ENCODE measurements at regions not wholly inside any gene's neighbourhood (a gene's known extent, or its start where the extent isn't known, plus 50 kb on each side); places are given as distances from the start of the nearest gene placed in this dataset.

GRCh38 chr1:101290922-101291561 is 54.2 kb downstream of the S1PR1 start:
- TF ChIP-seq, protein P1, sequence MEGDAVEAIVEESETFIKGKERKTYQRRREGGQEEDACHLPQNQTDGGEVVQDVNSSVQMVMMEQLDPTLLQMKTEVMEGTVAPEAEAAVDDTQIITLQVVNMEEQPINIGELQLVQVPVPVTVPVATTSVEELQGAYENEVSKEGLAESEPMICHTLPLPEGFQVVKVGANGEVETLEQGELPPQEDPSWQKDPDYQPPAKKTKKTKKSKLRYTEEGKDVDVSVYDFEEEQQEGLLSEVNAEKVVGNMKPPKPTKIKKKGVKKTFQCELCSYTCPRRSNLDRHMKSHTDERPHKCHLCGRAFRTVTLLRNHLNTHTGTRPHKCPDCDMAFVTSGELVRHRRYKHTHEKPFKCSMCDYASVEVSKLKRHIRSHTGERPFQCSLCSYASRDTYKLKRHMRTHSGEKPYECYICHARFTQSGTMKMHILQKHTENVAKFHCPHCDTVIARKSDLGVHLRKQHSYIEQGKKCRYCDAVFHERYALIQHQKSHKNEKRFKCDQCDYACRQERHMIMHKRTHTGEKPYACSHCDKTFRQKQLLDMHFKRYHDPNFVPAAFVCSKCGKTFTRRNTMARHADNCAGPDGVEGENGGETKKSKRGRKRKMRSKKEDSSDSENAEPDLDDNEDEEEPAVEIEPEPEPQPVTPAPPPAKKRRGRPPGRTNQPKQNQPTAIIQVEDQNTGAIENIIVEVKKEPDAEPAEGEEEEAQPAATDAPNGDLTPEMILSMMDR (IDR thresholded peaks at IDR 0.05; ENCODE audit: control insufficient read depth, insufficient read depth, low read depth, low read length, missing control alignments): no peak
- H3K4me3 ChIP-seq (ENCODE audit: control insufficient read depth, low read depth, low read length): no peak overlapping the region
- DNase-seq (ENCODE audit: low read depth): no peak

- TF ChIP-seq, protein P1 (IDR thresholded peaks at IDR 0.05; ENCODE audit: control insufficient read depth, insufficient read depth, low read depth, low read length, missing control alignments): no peak
- H3K4me3 ChIP-seq (ENCODE audit: control insufficient read depth, low read depth, low read length): no peak overlapping the region
- DNase-seq (ENCODE audit: low read depth): peak; percentile 71
These were observed 55.0 kb downstream of the S1PR1 start for GRCh38 chr1:101291562-101292380.

- TF ChIP-seq, protein P1 (IDR thresholded peaks at IDR 0.05; ENCODE audit: control insufficient read depth, insufficient read depth, low read depth, low read length, missing control alignments): no peak
- H3K4me3 ChIP-seq (ENCODE audit: control insufficient read depth, low read depth, low read length): no peak overlapping the region
- DNase-seq (ENCODE audit: low read depth): peak; percentile 63
These were observed 56.7 kb downstream of the S1PR1 start for GRCh38 chr1:101293461-101294051.

- DNase-seq (ENCODE audit: low read depth): no peak
- TF ChIP-seq, protein P1 (IDR thresholded peaks at IDR 0.05; ENCODE audit: control insufficient read depth, insufficient read depth, low read depth, low read length, missing control alignments): no peak
- no peak overlapping the region for H3K4me3 ChIP-seq (ENCODE audit: control insufficient read depth, low read depth, low read length)
These were observed 58.4 kb downstream of the S1PR1 start for GRCh38 chr1:101295209-101295608.

DNA sequence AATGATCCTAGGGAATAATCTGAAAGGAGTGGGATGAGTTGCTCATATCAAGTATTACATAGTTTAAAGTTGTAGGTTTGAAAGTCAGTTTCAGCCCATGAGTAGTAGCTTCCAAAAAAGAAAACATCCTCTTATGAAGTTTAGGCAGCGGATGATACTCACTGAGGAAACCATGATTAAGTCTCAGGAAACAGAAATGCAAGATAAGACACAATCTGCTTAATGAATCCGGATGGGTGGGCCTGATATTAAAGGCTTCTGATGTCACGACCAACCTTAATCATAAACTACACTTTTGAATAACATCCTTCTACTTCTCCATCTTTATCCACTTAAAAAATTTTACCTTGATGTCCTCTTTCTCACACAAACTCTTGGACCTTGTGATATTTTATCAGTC is 61.8 kb downstream of the S1PR1 start:
- TF ChIP-seq, protein P1 (IDR thresholded peaks at IDR 0.05; ENCODE audit: control insufficient read depth, insufficient read depth, low read depth, low read length, missing control alignments): no peak
- no peak for DNase-seq (ENCODE audit: low read depth)
- no peak overlapping the region for H3K4me3 ChIP-seq (ENCODE audit: control insufficient read depth, low read depth, low read length)

- TF ChIP-seq, protein P1 (IDR thresholded peaks at IDR 0.05; ENCODE audit: control insufficient read depth, insufficient read depth, low read depth, low read length, missing control alignments): no peak
These were observed 62.3 kb downstream of the S1PR1 start for GRCh38 chr1:101299141-101299540.

More at GRCh38 chr1:101299141-101299540, 62.3 kb downstream of the S1PR1 start:
- no peak for DNase-seq (ENCODE audit: low read depth)
- H3K4me3 ChIP-seq (ENCODE audit: control insufficient read depth, low read depth, low read length): no peak overlapping the region

All from AG09309 (cell line).